Lower lobe of right lung (tissue), 2 donors: ENCODE measurements at regions not wholly inside any gene's neighbourhood (a gene's known extent, or its start where the extent isn't known, plus 50 kb on each side); places are given as distances from the start of the nearest gene placed in this dataset.

Experiments
- ATAC-seq, 2 donors: fragments of 200-7000 bp; cut with Tn5 transposase; one replicate each; pipeline ENCODE4 v1.9.1; 2020 to 2022; ENCODE audit warnings: mild to moderate bottlenecking in 2 of 2, moderate library complexity in 2 of 2
- DNase-seq: peaks from one replicate; pipeline ENCODE4 v3.0.0-alpha.2; 2020
- H3K27ac ChIP-seq: fragments of 200-600 bp; one replicate; pipeline ENCODE4 v1.8.0; 2022
- H3K27me3 ChIP-seq: fragments of 200-600 bp; one replicate; pipeline ENCODE4 v1.8.0; 2022; ENCODE audit warnings: low read depth
- H3K36me3 ChIP-seq: fragments of 200-600 bp; one replicate; pipeline ENCODE4 v1.8.0; 2022; ENCODE audit warnings: mild to moderate bottlenecking
- H3K4me1 ChIP-seq: fragments of 200-600 bp; one replicate; pipeline ENCODE4 v1.8.0; 2022
- H3K4me3 ChIP-seq: fragments of 200-600 bp; one replicate; pipeline ENCODE4 v1.8.0; 2022; ENCODE audit warnings: mild to moderate bottlenecking
- H3K9me3 ChIP-seq: fragments of 200-600 bp; one replicate; pipeline ENCODE4 v1.8.0; 2022
- CTCF ChIP-seq: fragments of 200-600 bp; IDR thresholded peaks from one replicate; pipeline ENCODE4 v1.8.0; 2022; ENCODE audit warnings: antibody characterized with exemption, mild to moderate bottlenecking
- intact Hi-C: fragments of 100-400 bp; cut with DNase I; formaldehyde crosslinking; loops from one replicate; pipeline ENCODE4 v1.11.0; 2022
- donor health status: DM: no; HTN: yes; CAD: no; lungs with severe emphysema.

- H3K4me3 ChIP-seq: no peak overlapping the region
- H3K36me3 ChIP-seq: no peaks in the 10 kb centered on the region
- DNase-seq (no peak), ATAC-seq (no peak)
- no peaks in the 10 kb centered on the region for H3K4me1 ChIP-seq
- H3K27ac ChIP-seq: no peak overlapping the region
- no peaks in the 10 kb centered on the region for H3K27me3 ChIP-seq
- H3K9me3 ChIP-seq: no peaks in the 10 kb centered on the region
- TF ChIP-seq CTCF: no peak
- intact Hi-C loops: no loop called here
Observed at GRCh38 chr1:212526111-212526491, 82.5 kb upstream of the ATF3 start.

- DNase-seq (no peak), ATAC-seq (no peak)
- no peak for TF ChIP-seq CTCF
- Histone ChIP-seq H3K4me3 (no peak overlapping the region), H3K4me1 (no peaks in the 10 kb centered on the region), H3K9me3 (no peaks in the 10 kb centered on the region), H3K36me3 (no peaks in the 10 kb centered on the region), H3K27ac (no peak overlapping the region), H3K27me3 (no peaks in the 10 kb centered on the region)
- intact Hi-C loops: no loop called here
Observed at GRCh38 chr1:212528501-212528900, 80.1 kb upstream of the ATF3 start.

GRCh38 chr1:212529211-212529741 is 79.3 kb upstream of the ATF3 start:
- ATAC-seq: no peak
- H3K9me3 ChIP-seq: no peaks in the 10 kb centered on the region
- no peaks in the 10 kb centered on the region for H3K4me1 ChIP-seq
- H3K27ac ChIP-seq: no peak overlapping the region
- no peak for TF ChIP-seq CTCF
- no peak overlapping the region for H3K4me3 ChIP-seq
- intact Hi-C loops: no loop called here
- no peaks in the 10 kb centered on the region for H3K27me3 ChIP-seq
- no peaks in the 10 kb centered on the region for H3K36me3 ChIP-seq
- no peak for DNase-seq

GRCh38 chr1:212531267-212531666 is 77.3 kb upstream of the ATF3 start:
- DNase-seq: no peak
- H3K4me1 ChIP-seq: no peaks in the 10 kb centered on the region
- no peak overlapping the region for H3K27ac ChIP-seq
- no peaks in the 10 kb centered on the region for H3K36me3 ChIP-seq
- H3K9me3 ChIP-seq: no peaks in the 10 kb centered on the region
- H3K4me3 ChIP-seq: no peak overlapping the region
- no peak for TF ChIP-seq CTCF
- no peak for ATAC-seq
- intact Hi-C loops: no loop called here
- no peaks in the 10 kb centered on the region for H3K27me3 ChIP-seq

GRCh38 chr1:212531796-212532195 is 76.8 kb upstream of the ATF3 start:
- Histone ChIP-seq H3K27ac (no peak overlapping the region), H3K36me3 (no peaks in the 10 kb centered on the region), H3K9me3 (no peaks in the 10 kb centered on the region), H3K4me1 (no peaks in the 10 kb centered on the region), H3K27me3 (no peaks in the 10 kb centered on the region), H3K4me3 (no peak overlapping the region)
- intact Hi-C loops: no loop called here
- TF ChIP-seq CTCF: no peak
- DNase-seq (no peak), ATAC-seq (no peak)
